Esophagus muscularis mucosa (tissue), 4 donors: ENCODE measurements at regions not wholly inside any gene's neighbourhood (a gene's known extent, or its start where the extent isn't known, plus 50 kb on each side); places are given as distances from the start of the nearest gene placed in this dataset.

Experiments used
- DNase-seq: peaks from one replicate; pipeline ENCODE4 v3.0.0-alpha.2; 2017; ENCODE audit errors: extremely low spot score
- H3K27ac ChIP-seq, 4 donors: fragments of 200-600 bp; sonication (generic); replicated peaks in 1 of 4; 1 replicate in 3 of 4; 2 replicates in 1 of 4; pipeline ENCODE4 v1.5.1; 2016 to 2019; ENCODE audit warnings: mild to moderate bottlenecking in 1 of 4
- H3K27me3 ChIP-seq, 4 donors: fragments of 200-600 bp; sonication (generic); one replicate each; pipeline versions ENCODE4 v1.5.1 to v1.6.0; 2016 to 2019
- H3K36me3 ChIP-seq, 4 donors: fragments of 200-600 bp; sonication (generic); one replicate each; pipeline ENCODE4 v1.5.1; 2016 to 2019
- H3K4me1 ChIP-seq, 4 donors: fragments of 200-600 bp; sonication (generic); one replicate each; pipeline ENCODE4 v1.5.1; 2016 to 2019
- H3K4me3 ChIP-seq, 4 donors: fragments of 200-600 bp; sonication (generic); 1 replicate in 2 of 4; 2 replicates in 2 of 4; pipeline ENCODE4 v1.5.1; 2016 to 2019; ENCODE audit warnings: mild to moderate bottlenecking in 4 of 4, moderate library complexity in 1 of 4
- H3K9me3 ChIP-seq, 4 donors: fragments of 200-600 bp; sonication (generic); 1 replicate in 3 of 4; 2 replicates in 1 of 4; pipeline ENCODE4 v1.5.1; 2016 to 2019
- CTCF ChIP-seq, 3 experiments: fragments of 200-600 bp in 2 of 3; fragments of 450-650 bp in 1 of 3; sonication (generic) in 2 of 3; IDR thresholded peaks; one replicate each; pipeline ENCODE4 v1.5.1; 2017 to 2019; ENCODE audit warnings: antibody characterized with exemption in 3 of 3, mild to moderate bottlenecking in 2 of 3, moderate library complexity in 1 of 3
- EP300 ChIP-seq: sonication (generic); formaldehyde crosslinking; IDR thresholded peaks from one replicate; pipeline ENCODE4 v1.6.1; 2017; ENCODE audit warnings: antibody characterized with exemption
- POLR2A ChIP-seq: fragments of 450-650 bp; IDR thresholded peaks from one replicate; pipeline ENCODE4 v1.6.1; 2017; ENCODE audit warnings: antibody characterized with exemption, moderate library complexity, mild to moderate bottlenecking, low read depth
- POLR2AphosphoS5 ChIP-seq, 2 donors: sonication (generic); formaldehyde crosslinking; IDR thresholded peaks; one replicate each; pipeline ENCODE4 v1.6.1; 2017; ENCODE audit warnings: antibody characterized with exemption in 2 of 2
- WGBS: methylation state at CpG from one replicate; pipeline ENCODE4 v1.1.5; 2018; 5-methylcytosine and 5-hydroxymethylcytosine counted together
- intact Hi-C: fragments of 100-400 bp; cut with DNase I; formaldehyde crosslinking; loops from one replicate; pipeline ENCODE4 v1.15.1; 2023

- no peaks in the 10 kb centered on the region for H3K27me3 ChIP-seq
- H3K27ac ChIP-seq, result no peak overlapping the region
- H3K36me3 ChIP-seq, result no peaks in the 10 kb centered on the region
- H3K9me3 ChIP-seq, result peaks cover 0 to 53% (median 39%) of the 10 kb centered on the region in 4 donors
- no peaks in the 10 kb centered on the region for H3K4me1 ChIP-seq
- DNase-seq, result no peak
- intact Hi-C loops, result no loop called here
- WGBS, result 77% methylated on average over 2 of the region's 2 CpGs
- H3K4me3 ChIP-seq, result no peak overlapping the region
- TF ChIP-seq CTCF (IDR thresholded peaks at IDR 0.05), result no peak
- TF ChIP-seq POLR2AphosphoS5 (IDR thresholded peaks at IDR 0.05), result no peak
- TF ChIP-seq POLR2A, result no peak
- no peak for TF ChIP-seq EP300
Observed at GRCh38 chr6:62652692-62653328, 366.8 kb upstream of the KHDRBS2 start.

GRCh38 chr6:62645274-62645673 is 359.2 kb upstream of the KHDRBS2 start:
- no peak for DNase-seq
- TF ChIP-seq CTCF (IDR thresholded peaks at IDR 0.05), result no peak
- no peak overlapping the region for H3K4me3 ChIP-seq
- H3K4me1 ChIP-seq, result no peaks in the 10 kb centered on the region
- no peak overlapping the region for H3K27ac ChIP-seq
- H3K27me3 ChIP-seq, result no peaks in the 10 kb centered on the region
- H3K36me3 ChIP-seq, result no peaks in the 10 kb centered on the region
- WGBS, result 53% methylated on average over 2 of the region's 2 CpGs
- intact Hi-C loops, result no loop called here
- peaks cover 0 to 44% (median 20%) of the 10 kb centered on the region in 4 donors for H3K9me3 ChIP-seq

- Histone ChIP-seq H3K4me1 (no peaks in the 10 kb centered on the region), H3K4me3 (no peak overlapping the region), H3K27me3 (no peaks in the 10 kb centered on the region), H3K9me3 (peaks cover 0 to 13% (median 11%) of the 10 kb centered on the region in 4 donors), H3K36me3 (no peaks in the 10 kb centered on the region), H3K27ac (no peak overlapping the region)
- 67% methylated on average over 2 of the region's 2 CpGs for WGBS
- no peak for DNase-seq
- no peak for TF ChIP-seq POLR2A
- TF ChIP-seq EP300, result no peak
- TF ChIP-seq CTCF (IDR thresholded peaks at IDR 0.05), result no peak
- no peak for TF ChIP-seq POLR2AphosphoS5 (IDR thresholded peaks at IDR 0.05)
- intact Hi-C loops, result no loop called here
Observed at GRCh38 chr6:62640749-62641148, 354.7 kb upstream of the KHDRBS2 start.

- Histone ChIP-seq H3K27ac (no peak overlapping the region), H3K36me3 (no peaks in the 10 kb centered on the region), H3K27me3 (no peaks in the 10 kb centered on the region), H3K4me1 (no peaks in the 10 kb centered on the region), H3K4me3 (no peak overlapping the region), H3K9me3 (no peaks in the 10 kb centered on the region)
- intact Hi-C loops, result no loop called here
- no peak for DNase-seq
- WGBS, result 79% methylated on average over 2 of the region's 2 CpGs
- TF ChIP-seq CTCF (IDR thresholded peaks at IDR 0.05), result no peak
- no peak for TF ChIP-seq EP300
- no peak for TF ChIP-seq POLR2AphosphoS5 (IDR thresholded peaks at IDR 0.05)
- no peak for TF ChIP-seq POLR2A
Observed at GRCh38 chr6:62626661-62627060, 340.6 kb upstream of the KHDRBS2 start.

- H3K27me3 ChIP-seq, result no peaks in the 10 kb centered on the region
- intact Hi-C loops, result no loop called here
Observed at GRCh38 chr6:62623846-62624532, 338.0 kb upstream of the KHDRBS2 start.

More at GRCh38 chr6:62623846-62624532, 338.0 kb upstream of the KHDRBS2 start:
- TF ChIP-seq POLR2AphosphoS5 (IDR thresholded peaks at IDR 0.05) (no peak), POLR2A (no peak), CTCF (IDR thresholded peaks at IDR 0.05) (no peak), EP300 (no peak)
- no peaks in the 10 kb centered on the region for H3K4me1 ChIP-seq
- no peaks in the 10 kb centered on the region for H3K9me3 ChIP-seq
- no peaks in the 10 kb centered on the region for H3K36me3 ChIP-seq
- H3K4me3 ChIP-seq, result no peak overlapping the region
- WGBS, result 89% methylated on average over 1 of the region's 1 CpG
- H3K27ac ChIP-seq, result no peak overlapping the region
- DNase-seq, result no peak
